GM21717 (cell line): ENCODE measurements at regions not wholly inside any gene's neighbourhood (a gene's known extent, or its start where the extent isn't known, plus 50 kb on each side); places are given as distances from the start of the nearest gene placed in this dataset.

Experiments used
- ATAC-seq: cut with Tn5 transposase; IDR thresholded peaks from one replicate; pipeline ENCODE4 v1.9.1; 2021; ENCODE audit warnings: mild to moderate bottlenecking, moderate library complexity; ENCODE audit not compliant: unreplicated experiment

DNA sequence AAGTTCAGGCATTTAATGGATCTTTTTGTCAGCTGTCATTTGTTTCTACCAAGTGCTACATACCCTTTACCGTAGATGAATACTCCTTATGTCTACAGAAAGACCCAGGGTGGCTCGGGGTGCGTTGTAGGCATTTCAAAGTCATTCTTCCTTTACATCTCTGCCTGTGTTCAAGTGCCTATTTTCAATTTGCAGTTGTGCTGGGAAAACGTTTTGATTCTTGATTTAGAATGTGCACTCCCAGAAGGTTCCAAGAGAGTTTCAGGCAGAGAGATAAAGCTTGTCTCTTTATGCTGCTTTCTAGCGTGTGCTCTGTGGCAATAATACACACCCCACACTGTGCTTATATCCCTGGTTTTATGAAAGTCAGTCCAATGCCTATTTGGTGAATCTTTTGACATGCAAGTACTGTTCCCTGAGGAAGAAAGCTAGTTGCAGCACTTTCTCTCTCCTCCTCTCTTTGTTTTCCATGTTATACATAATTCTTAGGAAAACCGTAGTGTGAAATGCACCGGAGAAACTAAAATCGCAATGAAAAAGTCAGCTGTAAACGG, 828.1 kb upstream of the ZNF608 start:
- no peak for ATAC-seq

DNA sequence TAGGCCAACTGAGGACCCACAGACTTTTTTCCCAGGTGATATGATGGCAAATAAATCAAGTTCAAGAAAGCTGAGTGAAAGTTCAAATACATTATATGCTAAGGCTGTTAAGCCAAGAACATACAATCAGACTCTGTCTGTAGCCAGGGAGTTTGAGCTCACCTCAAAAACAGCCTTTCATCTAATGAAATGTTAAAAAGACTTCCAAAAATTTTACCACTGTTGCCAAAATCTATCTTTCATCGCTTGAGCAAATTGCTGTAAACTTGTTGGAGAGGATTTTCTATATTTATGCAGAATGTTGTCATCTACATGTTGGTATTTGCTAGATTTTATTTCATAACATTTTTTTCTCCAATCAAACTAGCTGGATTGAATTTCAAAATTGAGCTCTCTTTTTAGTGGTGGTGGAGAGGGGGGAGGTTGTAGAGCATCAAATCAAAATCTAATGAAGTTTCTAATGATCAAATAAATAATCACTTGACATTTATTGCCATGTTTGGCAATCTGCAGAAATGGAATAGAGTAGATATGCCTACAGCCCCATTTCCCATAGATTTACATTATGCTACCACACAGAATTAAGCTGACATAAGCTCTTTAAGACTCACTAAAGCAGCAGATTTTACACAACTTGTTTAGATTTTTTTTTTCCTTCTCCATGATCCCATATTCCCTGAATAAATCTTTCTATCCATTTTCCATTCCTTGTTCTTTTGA, 828.9 kb upstream of the ZNF608 start:
- no peak for ATAC-seq

DNA sequence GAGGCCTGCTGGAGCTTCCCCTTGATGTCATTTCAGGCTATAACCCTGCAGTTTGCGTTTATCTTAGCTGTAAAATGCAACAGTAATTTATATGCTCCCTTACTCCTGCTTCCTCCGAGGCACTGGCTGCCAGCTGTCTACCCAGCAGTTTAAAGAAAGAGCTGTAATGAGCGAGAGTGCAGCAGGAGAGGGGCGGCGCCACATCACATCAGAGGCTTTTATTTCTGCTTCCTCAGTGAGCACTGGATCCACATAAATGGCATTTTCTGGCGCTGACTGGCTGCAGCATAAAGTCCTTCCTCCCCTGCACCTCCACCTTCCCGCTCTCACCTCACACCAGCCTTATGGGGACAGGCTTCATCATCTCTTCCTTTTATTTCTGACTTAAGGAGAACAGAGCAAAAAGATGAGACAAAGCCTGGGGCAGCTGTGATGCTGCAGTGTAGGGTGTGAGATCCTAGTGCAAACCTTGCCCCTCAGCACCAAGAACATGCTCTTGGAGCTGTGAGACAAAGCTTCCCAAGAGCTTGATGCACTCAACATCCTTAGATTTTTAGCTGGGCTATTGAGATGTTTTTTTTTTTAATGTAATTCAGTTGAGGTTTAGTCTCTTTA, 829.6 kb upstream of the ZNF608 start:
- ATAC-seq: no peak

DNA sequence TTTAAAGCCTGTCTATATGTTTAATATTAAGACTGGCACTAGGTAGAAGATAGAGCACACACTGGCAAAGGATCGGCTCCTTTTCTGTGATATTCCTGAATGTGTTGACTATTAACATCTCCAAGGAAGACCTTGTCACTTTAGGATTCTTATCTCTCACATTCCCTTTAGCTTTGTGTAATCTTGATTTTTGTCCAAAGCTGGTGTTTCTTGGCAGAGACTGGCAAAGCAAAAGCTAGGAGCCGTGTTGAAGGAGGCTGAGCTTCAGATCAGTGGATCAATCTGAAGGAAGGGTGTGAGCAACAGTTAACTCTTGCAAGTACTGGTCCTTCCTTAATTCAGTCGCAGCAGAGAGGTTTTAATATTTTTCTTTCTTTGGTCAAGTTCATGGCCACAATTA, 830.4 kb upstream of the ZNF608 start:
- ATAC-seq: no peak

DNA sequence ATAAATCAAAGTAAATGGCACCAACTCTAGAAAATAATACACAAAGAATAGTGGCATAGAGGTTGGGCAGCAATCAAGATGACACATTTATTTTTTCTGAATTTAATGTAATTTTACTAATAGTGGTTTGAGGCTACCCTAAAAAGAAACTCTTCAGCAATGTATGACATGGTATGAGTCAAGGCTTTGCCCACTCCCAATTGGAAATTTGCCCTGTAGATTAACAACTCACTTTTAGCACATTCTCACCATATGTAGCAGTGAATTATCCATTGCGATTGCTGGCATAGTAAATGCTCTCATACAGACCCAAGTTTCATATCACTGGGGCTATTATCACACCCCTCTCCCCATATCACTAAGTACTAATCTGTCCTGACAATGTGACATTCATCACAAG, 832.1 kb upstream of the ZNF608 start:
- ATAC-seq: no peak

DNA sequence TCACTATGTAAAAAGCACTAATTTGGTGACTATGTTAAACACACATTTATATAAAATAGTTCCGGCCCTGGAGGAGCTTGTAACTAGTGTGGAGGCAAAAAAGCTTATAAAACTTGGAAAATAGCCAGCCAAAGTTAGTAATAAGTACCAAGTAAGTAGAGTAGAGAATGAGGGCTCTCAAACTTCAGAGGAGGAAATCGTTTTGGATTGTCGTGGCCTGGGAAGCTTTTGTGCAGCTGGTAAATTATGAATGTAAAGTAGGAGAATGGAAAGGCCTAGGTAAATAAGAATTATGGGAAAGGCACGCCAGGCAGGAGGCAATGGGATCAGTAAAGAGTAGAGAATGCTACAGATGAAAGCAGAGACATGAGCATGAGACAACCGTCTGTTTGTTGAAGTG, 832.7 kb upstream of the ZNF608 start:
- no peak for ATAC-seq

DNA sequence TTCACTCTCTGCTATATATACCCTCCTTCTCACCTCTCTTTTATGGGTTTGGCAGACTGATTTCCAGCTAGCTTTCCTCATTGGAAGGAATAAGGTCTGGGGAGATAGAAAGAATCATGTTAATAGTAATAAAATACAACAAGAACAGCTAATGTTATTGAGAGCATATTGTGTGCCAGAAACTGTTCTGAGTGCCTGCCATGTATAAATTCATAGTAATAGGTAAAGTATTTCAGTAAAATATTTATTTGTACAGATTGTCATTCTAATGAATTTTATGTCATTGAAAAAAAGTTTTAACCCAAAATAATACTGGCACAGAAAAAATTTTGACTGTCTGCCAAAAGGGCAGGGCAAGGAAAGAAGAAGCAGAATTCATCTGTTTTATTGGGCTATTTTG, 834.9 kb upstream of the ZNF608 start:
- ATAC-seq: no peak

DNA sequence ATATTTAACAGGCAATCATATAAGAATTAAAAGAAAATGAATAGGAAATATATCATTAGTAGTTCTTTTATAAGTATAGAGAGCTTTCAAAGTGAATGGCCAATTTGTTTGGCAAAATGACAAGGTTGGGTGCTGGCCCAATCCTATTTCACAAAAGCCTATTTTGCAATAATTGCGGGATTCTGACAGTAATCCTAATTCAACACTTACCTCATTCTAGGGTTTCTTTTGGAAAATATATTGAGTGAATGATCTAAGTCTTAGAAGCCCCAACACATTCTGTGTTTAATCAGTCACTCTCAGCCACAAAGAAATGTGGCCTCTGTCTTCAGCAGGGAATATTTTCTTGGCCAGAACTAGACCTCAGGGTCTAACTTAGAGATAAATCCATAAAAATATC, 835.9 kb upstream of the ZNF608 start:
- no peak for ATAC-seq

DNA sequence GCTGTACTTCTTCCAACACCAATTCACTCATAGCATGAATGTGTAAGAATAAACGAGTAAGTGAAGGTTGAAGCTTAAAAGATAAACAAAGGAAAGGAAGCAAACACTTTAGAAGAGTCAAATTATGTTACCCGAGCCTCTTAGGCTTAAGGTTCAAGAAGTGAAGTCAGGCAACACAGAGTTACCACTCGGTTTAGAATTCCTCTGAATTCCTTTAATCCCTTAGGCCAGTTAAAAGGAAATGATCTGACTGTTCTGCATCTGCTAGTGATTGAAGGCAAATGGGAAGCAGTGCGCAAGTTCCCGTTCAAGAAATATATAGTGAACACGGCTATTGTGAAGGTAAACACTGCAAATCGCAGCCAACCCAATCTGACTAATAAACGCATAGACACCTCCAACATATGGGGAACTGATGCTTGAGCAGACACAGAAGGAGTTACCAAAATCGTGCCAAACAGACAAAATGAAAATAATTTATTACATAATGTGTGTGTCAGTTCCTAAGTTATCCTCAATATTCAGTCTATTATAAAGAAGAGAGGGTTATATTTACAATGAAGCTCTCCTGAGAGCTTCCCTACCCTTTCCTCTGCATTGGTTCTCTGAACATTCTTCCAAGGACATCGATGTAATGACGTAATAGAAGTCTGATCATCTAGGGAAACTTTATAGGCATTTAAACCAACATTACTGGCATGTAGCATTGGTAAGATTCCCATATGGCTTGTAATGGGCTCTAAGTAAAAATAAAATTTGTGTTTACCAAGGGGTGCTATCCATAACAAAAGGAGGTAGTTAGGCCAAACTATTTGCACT, 837.1 kb upstream of the ZNF608 start:
- no peak for ATAC-seq

DNA sequence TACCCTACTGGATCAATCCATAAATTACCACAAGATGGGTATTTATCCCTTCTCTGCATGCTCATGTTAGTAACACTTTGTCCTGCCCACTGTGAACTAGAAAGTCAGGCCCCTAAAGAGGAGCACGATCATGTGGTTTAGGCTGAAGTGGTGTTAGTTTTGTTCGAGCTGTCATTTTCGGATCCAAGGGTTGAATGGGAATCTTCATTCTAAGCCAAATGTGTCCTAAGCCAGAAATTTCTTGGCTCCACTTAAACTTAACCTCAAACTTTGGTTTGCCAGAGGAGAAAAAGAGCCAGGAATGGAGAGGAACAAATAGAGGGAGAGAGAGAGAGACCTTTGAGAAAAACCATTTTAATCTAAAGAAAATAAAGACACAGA, 837.7 kb upstream of the ZNF608 start:
- no peak for ATAC-seq

DNA sequence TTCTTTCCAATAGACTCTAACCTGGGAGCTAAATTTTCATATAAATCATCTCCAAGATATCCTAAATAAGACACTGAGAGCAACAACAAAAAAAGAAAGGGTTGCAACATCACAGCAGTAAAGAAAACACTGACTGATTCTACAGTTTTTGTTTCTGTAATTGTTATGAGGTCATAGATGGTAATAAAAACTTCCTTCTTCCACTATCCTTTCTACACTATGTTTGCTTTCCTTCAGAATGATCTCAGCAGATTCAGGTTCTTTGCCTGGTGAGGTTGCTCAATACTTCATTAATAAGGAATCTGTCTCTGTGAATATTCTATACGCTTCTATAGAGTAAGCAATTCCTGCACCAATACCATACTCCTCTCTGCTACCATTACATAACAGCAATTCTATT, 835.6 kb upstream of the GRAMD2B start:
- no peak for ATAC-seq

DNA sequence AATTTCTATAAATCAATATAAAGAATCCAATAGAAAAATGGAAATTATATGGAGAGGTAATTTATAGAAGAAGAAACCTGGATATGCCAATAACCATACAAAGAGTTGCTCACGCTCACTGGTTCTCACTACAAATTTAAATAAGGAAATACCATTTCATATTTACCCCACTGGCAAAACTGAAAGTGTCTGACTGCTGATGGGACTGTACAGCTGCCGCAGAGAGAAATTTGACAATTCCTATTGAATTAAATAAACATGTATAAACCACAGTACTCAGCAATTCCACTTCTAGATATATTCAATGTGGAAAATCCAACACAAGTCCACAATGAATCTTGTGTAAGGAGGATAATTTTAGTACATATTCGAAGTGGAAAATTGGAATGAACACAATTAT, 830.4 kb upstream of the GRAMD2B start:
- no peak for ATAC-seq

DNA sequence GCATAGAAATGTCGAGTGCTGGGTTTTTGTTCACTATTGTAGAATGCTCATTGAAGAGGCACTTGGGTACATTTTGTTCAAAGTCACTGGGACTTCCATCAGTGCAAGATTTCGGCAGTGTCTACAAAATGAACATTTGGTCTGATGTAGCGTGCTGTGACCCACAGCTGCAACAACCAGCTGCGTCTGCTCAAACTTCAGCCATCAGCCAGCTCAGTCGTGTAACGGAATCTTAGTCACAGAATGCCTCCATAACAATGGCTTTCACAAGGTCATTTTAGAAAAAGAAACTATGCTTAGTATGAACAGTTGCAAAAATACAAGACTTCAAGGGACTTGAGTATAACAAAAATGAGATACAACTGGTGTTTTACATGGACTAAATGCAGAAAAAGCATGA, 828.1 kb upstream of the GRAMD2B start:
- ATAC-seq: no peak

DNA sequence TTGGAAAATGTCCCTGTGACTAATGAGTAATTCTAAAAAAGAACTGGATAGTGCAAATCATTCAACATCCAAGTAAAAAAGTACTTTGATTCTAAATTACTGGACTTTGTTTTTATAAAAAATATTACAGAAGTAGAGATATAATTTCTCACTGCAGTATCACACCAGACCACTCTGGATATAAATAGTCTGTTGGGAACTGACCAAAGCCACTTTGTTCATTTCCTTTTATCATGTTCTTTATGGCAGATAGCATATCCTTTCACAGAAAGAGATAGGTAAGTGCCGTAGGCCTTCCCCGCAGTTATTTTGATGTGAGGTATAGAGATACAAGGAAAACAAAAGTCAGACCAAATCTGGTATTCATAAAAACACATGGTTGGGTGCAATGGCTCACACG, 827.4 kb upstream of the GRAMD2B start:
- no peak for ATAC-seq

DNA sequence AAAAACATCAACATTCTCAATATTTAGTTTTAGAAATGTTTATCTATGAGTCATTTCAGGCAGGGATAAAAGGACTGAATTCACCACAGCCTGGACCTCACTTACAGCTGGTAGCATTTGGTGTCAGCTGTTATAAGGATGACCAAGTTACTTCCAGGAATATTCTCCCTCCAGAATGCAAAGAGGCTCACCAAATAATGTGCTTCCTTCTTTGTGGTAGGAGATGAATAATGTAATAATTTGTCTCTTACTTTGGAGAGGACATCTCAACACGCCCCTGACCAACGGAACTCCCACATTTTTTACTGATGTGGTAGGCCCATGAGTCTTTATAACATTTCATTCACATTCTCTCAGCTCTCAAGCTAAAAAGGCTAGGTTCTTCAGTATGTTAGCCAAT, 825.9 kb upstream of the GRAMD2B start:
- ATAC-seq: no peak

DNA sequence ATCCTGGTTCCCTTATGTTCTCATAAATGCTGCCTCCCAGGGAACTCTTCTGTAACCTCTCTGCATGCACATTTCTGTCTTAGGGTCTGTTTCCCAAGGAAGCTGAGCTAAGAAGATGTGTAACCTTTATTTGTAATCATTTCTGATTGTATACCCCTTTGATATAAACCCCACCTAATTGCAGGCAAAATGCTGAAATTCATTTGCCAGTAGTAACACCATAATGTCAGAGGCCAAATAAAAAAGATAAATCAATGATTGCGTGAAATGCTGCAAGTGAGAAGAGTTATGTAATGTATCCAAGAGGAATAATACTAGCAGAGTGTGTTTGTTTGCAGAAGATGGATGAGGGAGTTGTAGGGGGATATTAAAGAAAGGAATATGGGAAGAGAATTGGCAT, 822.6 kb upstream of the GRAMD2B start:
- no peak for ATAC-seq

DNA sequence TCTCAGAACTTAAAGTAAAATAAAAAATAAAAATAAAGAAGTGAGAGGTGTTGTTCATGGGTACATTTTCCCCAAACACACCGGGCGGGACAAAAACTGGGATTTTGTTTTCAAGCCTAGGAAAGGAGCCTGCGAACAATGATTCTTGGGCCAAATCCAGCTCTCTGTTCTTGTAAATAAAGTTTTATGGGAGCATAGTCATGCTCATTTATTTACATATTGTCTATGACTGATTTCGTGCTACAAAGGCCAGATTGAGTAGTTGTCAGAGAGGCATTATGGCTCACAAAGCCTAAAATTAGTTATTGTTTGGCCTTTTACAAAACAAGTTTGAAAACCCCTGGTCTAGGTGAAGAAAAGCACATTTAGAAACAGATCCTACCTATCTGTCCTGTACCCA, 821.0 kb upstream of the GRAMD2B start:
- no peak for ATAC-seq

DNA sequence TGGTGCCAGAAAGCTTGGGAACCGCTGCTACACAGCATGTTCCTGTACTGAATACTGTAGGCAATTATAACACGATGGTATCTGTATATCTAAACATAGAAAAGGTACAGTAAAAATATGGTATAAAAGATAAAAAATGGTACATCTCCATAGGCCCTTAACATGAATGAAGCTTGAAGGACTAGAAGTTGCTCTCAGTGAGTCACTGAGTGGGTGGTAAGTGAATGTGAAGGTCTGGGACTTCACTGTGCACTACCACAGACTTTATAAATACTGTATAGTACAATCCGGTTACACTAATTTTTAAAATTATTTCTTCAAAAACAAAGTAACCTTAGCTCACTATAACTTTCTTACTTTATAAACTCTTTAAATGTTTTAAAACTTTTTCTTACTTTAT, 819.9 kb upstream of the GRAMD2B start:
- ATAC-seq: no peak

DNA sequence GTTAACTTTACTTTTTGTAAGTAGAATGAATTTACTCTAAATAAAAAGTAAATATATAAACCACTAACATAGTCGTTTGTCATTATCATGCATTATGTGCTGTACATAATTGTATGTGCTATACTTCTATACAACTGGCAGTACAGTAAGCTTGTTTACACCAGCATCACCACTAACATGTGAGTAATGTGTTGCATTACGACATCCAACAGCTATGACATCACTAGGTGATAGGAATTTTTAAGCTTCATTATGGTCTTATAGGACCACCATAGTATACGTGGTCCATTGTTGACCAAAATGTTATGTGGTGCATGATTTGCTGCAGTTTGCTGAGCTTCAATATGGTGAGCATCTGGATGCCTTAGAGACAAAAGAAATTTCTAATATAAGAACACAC, 819.1 kb upstream of the GRAMD2B start:
- no peak for ATAC-seq

DNA sequence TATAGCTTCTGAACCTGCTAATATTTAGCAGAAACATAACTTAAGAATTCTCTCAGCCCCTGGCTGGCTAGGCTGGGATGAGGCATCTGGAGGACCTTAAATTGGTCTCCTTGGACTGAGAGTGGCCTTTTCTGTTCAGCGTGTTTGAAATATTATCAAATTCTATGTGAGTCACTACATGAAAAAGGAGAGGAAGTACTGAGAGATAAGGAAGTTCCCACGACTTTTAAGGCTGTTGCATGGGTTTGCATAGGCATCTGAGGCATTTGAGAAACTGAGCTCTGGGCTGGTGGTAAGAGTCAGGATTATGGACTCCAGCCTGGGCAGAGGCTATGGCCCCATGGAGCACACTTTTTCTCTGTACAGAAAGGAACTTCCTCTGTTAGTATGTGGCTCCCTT, 816.2 kb upstream of the GRAMD2B start:
- ATAC-seq: no peak

DNA sequence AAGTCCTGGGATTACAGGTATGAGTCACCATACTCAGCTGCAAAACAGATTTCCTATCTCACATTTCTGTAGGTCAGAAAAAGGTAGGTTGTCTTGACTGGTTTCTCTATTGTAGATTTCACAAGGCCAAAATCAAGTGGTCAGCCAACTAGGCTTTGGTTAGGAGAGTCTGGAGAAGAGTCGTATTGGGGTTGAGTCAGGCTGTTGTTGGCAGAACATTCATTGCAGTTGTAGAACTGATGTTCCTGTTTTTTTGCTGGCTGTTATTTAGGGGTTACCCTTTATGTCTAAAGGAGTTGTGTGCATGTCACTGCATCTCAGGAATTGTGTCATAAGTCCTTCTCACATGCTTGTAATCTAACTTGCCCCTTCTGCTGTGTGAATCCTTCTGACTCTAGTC, 814.2 kb upstream of the GRAMD2B start:
- ATAC-seq: no peak

DNA sequence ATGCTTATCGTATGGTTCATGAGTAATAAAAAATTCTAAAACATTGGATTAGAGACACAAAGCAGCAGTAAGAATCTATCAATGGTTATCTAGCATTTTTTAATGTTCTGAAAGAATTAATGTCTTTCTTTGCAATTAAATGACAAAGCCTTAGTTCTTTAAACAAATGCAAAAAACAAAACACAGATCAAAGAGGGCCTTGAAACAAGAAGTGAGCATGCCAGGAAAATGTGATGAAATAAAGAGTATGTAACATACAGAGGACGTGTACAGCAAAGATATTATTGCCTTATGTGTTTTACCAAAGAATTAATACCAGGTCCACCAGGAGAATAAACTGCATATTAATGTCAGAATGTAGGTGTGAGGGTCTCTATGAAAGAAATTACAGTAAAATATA, 812.3 kb upstream of the GRAMD2B start:
- no peak for ATAC-seq
